ENCODE measurements at regions not wholly inside any gene's neighbourhood (a gene's known extent, or its start where the extent isn't known, plus 50 kb on each side); places are given as distances from the start of the nearest gene placed in this dataset.
A peak's percentile ranks its signal among the peaks of the same experiment; 100 is the strongest.

GRCh38 chr2:66382091-66382490 lies 52.8 kb upstream of the MEIS1 start:
- Histone ChIP-seq H3K36me3 (ENCODE audit: control insufficient read depth, insufficient read depth, low read length) (no peaks in the 10 kb centered on the region), H3K4me3 (ENCODE audit: low read depth, low read length) (no peak overlapping the region), H3K27me3 (ENCODE audit: control insufficient read depth, insufficient read depth, low read length) (no peaks in the 10 kb centered on the region)
- DNase-seq (ENCODE audit: low read depth), result no peak
- TF ChIP-seq, protein P1, sequence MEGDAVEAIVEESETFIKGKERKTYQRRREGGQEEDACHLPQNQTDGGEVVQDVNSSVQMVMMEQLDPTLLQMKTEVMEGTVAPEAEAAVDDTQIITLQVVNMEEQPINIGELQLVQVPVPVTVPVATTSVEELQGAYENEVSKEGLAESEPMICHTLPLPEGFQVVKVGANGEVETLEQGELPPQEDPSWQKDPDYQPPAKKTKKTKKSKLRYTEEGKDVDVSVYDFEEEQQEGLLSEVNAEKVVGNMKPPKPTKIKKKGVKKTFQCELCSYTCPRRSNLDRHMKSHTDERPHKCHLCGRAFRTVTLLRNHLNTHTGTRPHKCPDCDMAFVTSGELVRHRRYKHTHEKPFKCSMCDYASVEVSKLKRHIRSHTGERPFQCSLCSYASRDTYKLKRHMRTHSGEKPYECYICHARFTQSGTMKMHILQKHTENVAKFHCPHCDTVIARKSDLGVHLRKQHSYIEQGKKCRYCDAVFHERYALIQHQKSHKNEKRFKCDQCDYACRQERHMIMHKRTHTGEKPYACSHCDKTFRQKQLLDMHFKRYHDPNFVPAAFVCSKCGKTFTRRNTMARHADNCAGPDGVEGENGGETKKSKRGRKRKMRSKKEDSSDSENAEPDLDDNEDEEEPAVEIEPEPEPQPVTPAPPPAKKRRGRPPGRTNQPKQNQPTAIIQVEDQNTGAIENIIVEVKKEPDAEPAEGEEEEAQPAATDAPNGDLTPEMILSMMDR (IDR thresholded peaks at IDR 0.05; ENCODE audit: insufficient read depth, low read length, poor library complexity, severe bottlenecking), result no peak

DNA sequence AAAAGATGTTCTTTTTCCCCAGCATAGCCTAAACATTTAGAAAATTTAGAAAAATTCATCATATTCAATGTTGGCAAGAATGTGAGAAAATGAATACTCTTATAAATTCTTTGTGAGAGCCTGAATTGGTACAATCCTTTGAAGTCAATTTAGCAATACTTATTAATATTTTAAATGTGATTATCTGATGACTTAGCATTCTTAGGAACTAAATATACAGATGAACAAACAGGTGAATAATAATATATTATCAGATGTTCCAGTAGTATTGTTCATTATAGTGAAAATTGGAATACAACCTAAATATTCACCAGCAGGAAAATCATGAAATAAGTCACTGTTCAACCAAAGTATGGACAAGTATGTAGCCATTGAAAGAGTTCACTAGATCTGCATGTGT lies 55.5 kb upstream of the MEIS1 start:
- TF ChIP-seq, protein P1 (IDR thresholded peaks at IDR 0.05; ENCODE audit: insufficient read depth, low read length, poor library complexity, severe bottlenecking), result no peak
- Histone ChIP-seq H3K36me3 (ENCODE audit: control insufficient read depth, insufficient read depth, low read length) (no peaks in the 10 kb centered on the region), H3K27me3 (ENCODE audit: control insufficient read depth, insufficient read depth, low read length) (no peaks in the 10 kb centered on the region), H3K4me3 (ENCODE audit: low read depth, low read length) (no peak overlapping the region)
- DNase-seq (ENCODE audit: low read depth), result no peak

GRCh38 chr2:66377832-66378231 lies 57.1 kb upstream of the MEIS1 start:
- DNase-seq (ENCODE audit: low read depth), result no peak
- Histone ChIP-seq H3K27me3 (ENCODE audit: control insufficient read depth, insufficient read depth, low read length) (no peaks in the 10 kb centered on the region), H3K36me3 (ENCODE audit: control insufficient read depth, insufficient read depth, low read length) (no peaks in the 10 kb centered on the region), H3K4me3 (ENCODE audit: low read depth, low read length) (no peak overlapping the region)
- TF ChIP-seq, protein P1 (IDR thresholded peaks at IDR 0.05; ENCODE audit: insufficient read depth, low read length, poor library complexity, severe bottlenecking), result no peak

DNA sequence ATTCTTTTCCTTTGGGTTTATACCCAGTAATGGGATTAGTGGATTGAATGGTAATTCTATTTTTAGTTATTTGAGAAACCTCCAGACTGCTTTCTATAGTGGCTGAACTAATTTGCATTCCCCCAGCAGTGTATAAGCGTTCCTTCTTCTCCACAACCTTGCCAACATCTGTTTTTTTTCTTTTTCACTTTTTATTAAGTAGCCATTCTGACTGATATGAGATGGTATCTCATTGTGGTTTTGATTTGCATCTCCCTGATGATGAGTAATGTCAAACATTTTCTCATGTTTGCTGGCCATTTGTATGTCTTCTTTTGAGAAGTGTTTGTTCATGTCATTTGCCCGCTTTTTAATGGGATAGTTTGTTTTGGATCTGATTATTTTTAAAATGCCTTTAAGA lies 64.1 kb upstream of the MEIS1 start:
- DNase-seq (ENCODE audit: low read depth), result no peak
- TF ChIP-seq, protein P1 (IDR thresholded peaks at IDR 0.05; ENCODE audit: insufficient read depth, low read length, poor library complexity, severe bottlenecking), result no peak
- no peak overlapping the region for H3K4me3 ChIP-seq (ENCODE audit: low read depth, low read length)
- H3K27me3 ChIP-seq (ENCODE audit: control insufficient read depth, insufficient read depth, low read length), result no peaks in the 10 kb centered on the region
- H3K36me3 ChIP-seq (ENCODE audit: control insufficient read depth, insufficient read depth, low read length), result no peaks in the 10 kb centered on the region

DNA sequence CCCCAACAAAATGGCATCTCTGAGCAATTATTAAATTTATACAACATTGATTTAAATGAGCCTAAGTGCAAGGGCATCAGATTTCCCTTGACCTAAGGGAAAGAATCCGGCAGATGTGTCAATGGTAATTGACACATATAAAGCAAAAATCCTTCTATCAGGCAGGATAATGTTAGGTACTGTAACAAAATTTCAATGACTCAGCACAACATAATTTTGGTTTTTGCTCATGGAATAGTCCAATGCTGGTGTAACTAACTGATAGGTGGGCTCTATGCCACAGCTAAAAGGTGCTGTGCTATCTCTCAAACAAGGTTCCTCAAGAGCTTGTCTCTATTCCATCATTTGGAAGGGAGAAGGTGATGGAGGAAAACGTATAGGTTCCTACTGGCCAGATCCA lies 68.3 kb upstream of the MEIS1 start:
- no peak overlapping the region for H3K4me3 ChIP-seq (ENCODE audit: low read depth, low read length)
- H3K27me3 ChIP-seq (ENCODE audit: control insufficient read depth, insufficient read depth, low read length), result no peaks in the 10 kb centered on the region
- TF ChIP-seq, protein P1 (IDR thresholded peaks at IDR 0.05; ENCODE audit: insufficient read depth, low read length, poor library complexity, severe bottlenecking), result no peak
- H3K36me3 ChIP-seq (ENCODE audit: control insufficient read depth, insufficient read depth, low read length), result no peaks in the 10 kb centered on the region
- DNase-seq (ENCODE audit: low read depth), result no peak

GRCh38 chr2:66364495-66365333 lies 70.2 kb upstream of the MEIS1 start:
- TF ChIP-seq, protein P1 (IDR thresholded peaks at IDR 0.05; ENCODE audit: insufficient read depth, low read length, poor library complexity, severe bottlenecking), result no peak
- no peaks in the 10 kb centered on the region for H3K27me3 ChIP-seq (ENCODE audit: control insufficient read depth, insufficient read depth, low read length)

More at GRCh38 chr2:66364495-66365333, 70.2 kb upstream of the MEIS1 start:
- peak; percentile 39 for DNase-seq (ENCODE audit: low read depth)
- Histone ChIP-seq H3K36me3 (ENCODE audit: control insufficient read depth, insufficient read depth, low read length) (no peaks in the 10 kb centered on the region), H3K4me3 (ENCODE audit: low read depth, low read length) (no peak overlapping the region)

All from kidney epithelial cell (primary cell).